Fibroblast of lung (primary cell): ENCODE measurements at regions not wholly inside any gene's neighbourhood (a gene's known extent, or its start where the extent isn't known, plus 50 kb on each side); places are given as distances from the start of the nearest gene placed in this dataset.

Experiments
- DNase-seq, 2 donors: peaks; one replicate each; pipeline versions ENCODE4 v3.0.0 to v3.0.0-alpha.2; 2010; ENCODE audit warnings: low read depth in 2 of 2
- H2AFZ ChIP-seq: 2 replicates; pipeline ENCODE4 v1.5.1; 2012; ENCODE audit warnings: low read length, control low read depth, inconsistent platforms
- H3K27ac ChIP-seq: 2 replicates; pipeline ENCODE4 v1.5.1; 2011; ENCODE audit warnings: low read length, control low read depth; ENCODE audit not compliant: insufficient read depth
- H3K27me3 ChIP-seq: 2 replicates; pipeline ENCODE4 v1.5.1; 2011; ENCODE audit warnings: mild to moderate bottlenecking, low read length; ENCODE audit not compliant: control insufficient read depth, insufficient read depth
- H3K36me3 ChIP-seq: 2 replicates; pipeline ENCODE4 v1.5.1; 2011; ENCODE audit warnings: low read length; ENCODE audit not compliant: control insufficient read depth, insufficient read depth
- H3K4me1 ChIP-seq: 2 replicates; pipeline ENCODE4 v1.5.1; 2011; ENCODE audit warnings: low read length; ENCODE audit not compliant: control insufficient read depth, insufficient read depth; ENCODE audit errors: extremely low read depth
- H3K4me2 ChIP-seq: 2 replicates; pipeline ENCODE4 v1.5.1; 2011; ENCODE audit warnings: low read length, control low read depth; ENCODE audit not compliant: insufficient read depth; ENCODE audit errors: extremely low read depth
- H3K4me3 ChIP-seq, 4 experiments: fragments of 200-600 bp in 1 of 4; sonication (generic) in 1 of 4; replicated peaks in 1 of 4; 2 replicates each; pipeline ENCODE4 v1.5.1; 2011 to 2016; ENCODE audit warnings: low read length in 4 of 4, low read depth in 3 of 4, mild to moderate bottlenecking in 3 of 4, control low read depth in 2 of 4, inconsistent platforms in 1 of 4, mixed read lengths in 1 of 4; ENCODE audit not compliant: insufficient read depth in 1 of 4; ENCODE audit errors: control extremely low read depth in 1 of 4
- H3K79me2 ChIP-seq: 2 replicates; pipeline ENCODE4 v1.5.1; 2012; ENCODE audit warnings: mild to moderate bottlenecking, low read length, inconsistent platforms; ENCODE audit not compliant: control insufficient read depth, insufficient read depth
- H3K9ac ChIP-seq: 2 replicates; pipeline ENCODE4 v1.5.1; 2011; ENCODE audit warnings: mild to moderate bottlenecking, low read length, control low read depth; ENCODE audit not compliant: insufficient read depth
- H3K9me3 ChIP-seq: 2 replicates; pipeline ENCODE4 v1.5.1; 2012; ENCODE audit warnings: low read depth, low read length; ENCODE audit not compliant: control insufficient read depth, insufficient read depth
- H4K20me1 ChIP-seq: 2 replicates; pipeline ENCODE4 v1.5.1; 2011; ENCODE audit warnings: low read length; ENCODE audit not compliant: control insufficient read depth, insufficient read depth; ENCODE audit errors: extremely low read depth
- CTCF ChIP-seq, 2 donors: IDR thresholded peaks in 1 of 2; conservative IDR thresholded peaks in 1 of 2; 1 replicate in 1 of 2; 2 replicates in 1 of 2; pipeline ENCODE4 v1.5.1; 2011 to 2012; ENCODE audit warnings: low read length in 2 of 2, control low read depth in 1 of 2, inconsistent platforms in 1 of 2, low read depth in 1 of 2, mild to moderate bottlenecking in 1 of 2
- EZH2 ChIP-seq: IDR thresholded peaks from 2 replicates; pipeline ENCODE4 v1.5.1; 2012; ENCODE audit warnings: low read length, control low read depth, mild to moderate bottlenecking; ENCODE audit errors: missing control alignments

GRCh38 chr2:199685669-199686068 lies 165.3 kb downstream of the FTCDNL1 start:
- Histone ChIP-seq H3K9me3 (no peaks in the 10 kb centered on the region), H3K27ac (no peak overlapping the region), H3K36me3 (no peaks in the 10 kb centered on the region), H2AFZ (no peak overlapping the region), H4K20me1 (no peaks in the 10 kb centered on the region), H3K4me1 (no peaks in the 10 kb centered on the region), H3K4me3 (no peak overlapping the region), H3K27me3 (no peaks in the 10 kb centered on the region), H3K9ac (no peak overlapping the region), H3K79me2 (no peaks in the 10 kb centered on the region), H3K4me2 (no peak overlapping the region)
- DNase-seq = no peak
- TF ChIP-seq CTCF (conservative IDR thresholded peaks at IDR 0.05 in 1 of 2, IDR thresholded peaks at IDR 0.05 in 1 of 2; ENCODE audit: low read depth in 1 of 2, low read length in 2 of 2) = no peak
- no peak for TF ChIP-seq EZH2

- no peaks in the 10 kb centered on the region for H3K27me3 ChIP-seq
- no peaks in the 10 kb centered on the region for H3K9me3 ChIP-seq
- no peaks in the 10 kb centered on the region for H4K20me1 ChIP-seq
- no peak overlapping the region for H3K4me2 ChIP-seq
- no peak overlapping the region for H3K27ac ChIP-seq
- H3K4me3 ChIP-seq = no peak overlapping the region
- H3K4me1 ChIP-seq = no peaks in the 10 kb centered on the region
- no peak for DNase-seq
- H3K36me3 ChIP-seq = no peaks in the 10 kb centered on the region
- no peaks in the 10 kb centered on the region for H3K79me2 ChIP-seq
- H3K9ac ChIP-seq = no peak overlapping the region
- no peak for TF ChIP-seq CTCF (conservative IDR thresholded peaks at IDR 0.05 in 1 of 2, IDR thresholded peaks at IDR 0.05 in 1 of 2; ENCODE audit: low read depth in 1 of 2, low read length in 2 of 2)
- no peak for TF ChIP-seq EZH2
- no peak overlapping the region for H2AFZ ChIP-seq
Measured at GRCh38 chr2:199684832-199685231, 166.2 kb downstream of the FTCDNL1 start.

- Histone ChIP-seq H3K79me2 (no peaks in the 10 kb centered on the region), H3K4me2 (no peak overlapping the region), H3K27me3 (no peaks in the 10 kb centered on the region), H3K4me1 (no peaks in the 10 kb centered on the region), H2AFZ (no peak overlapping the region), H3K27ac (no peak overlapping the region), H4K20me1 (no peaks in the 10 kb centered on the region), H3K9me3 (no peaks in the 10 kb centered on the region), H3K36me3 (no peaks in the 10 kb centered on the region), H3K9ac (no peak overlapping the region), H3K4me3 (no peak overlapping the region)
- TF ChIP-seq CTCF (conservative IDR thresholded peaks at IDR 0.05 in 1 of 2, IDR thresholded peaks at IDR 0.05 in 1 of 2; ENCODE audit: low read depth in 1 of 2, low read length in 2 of 2) (no peak), EZH2 (no peak)
- DNase-seq = no peak
Measured at GRCh38 chr2:199684168-199684567, 166.8 kb downstream of the FTCDNL1 start.
